ENCODE measurements at regions not wholly inside any gene's neighbourhood (a gene's known extent, or its start where the extent isn't known, plus 50 kb on each side); places are given as distances from the start of the nearest gene placed in this dataset.

DNA sequence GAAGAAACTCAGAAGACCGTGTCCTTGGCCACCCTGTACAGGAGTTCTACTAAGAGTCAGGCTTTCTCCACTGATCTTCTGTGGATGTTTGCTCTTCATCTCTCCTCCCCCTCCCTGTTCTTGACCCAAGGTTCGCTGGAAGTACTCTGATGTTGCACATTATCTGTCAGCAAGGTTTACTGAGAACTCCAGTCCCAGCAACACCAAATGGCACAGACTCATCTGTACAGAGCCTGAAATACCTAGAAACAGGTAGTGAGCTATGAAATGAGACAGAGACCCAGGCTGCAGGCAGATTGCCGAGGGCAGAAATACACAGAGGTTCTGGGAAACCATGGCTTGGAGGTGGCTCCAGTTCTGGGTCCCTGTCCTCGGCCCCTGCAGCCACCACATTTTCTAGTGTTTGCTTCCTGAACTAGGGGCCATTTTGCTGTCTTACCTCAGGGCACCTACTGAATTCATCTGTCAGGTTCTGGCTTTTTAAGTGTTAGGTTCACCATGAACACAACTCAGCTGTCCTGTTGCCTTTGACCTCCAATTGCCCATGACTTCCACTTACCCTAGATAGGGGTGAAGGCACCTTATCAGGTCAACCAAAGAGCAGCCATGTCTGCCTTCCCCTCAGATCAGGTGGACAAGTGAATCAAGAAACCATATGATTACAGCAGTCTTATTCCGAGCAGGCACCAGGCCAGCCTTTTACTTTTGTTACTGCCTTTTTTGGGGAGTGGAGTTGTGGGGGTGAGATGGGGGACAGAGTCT is 92.2 kb downstream of the CDC7 start:
- TF ChIP-seq REST (IDR thresholded peaks at IDR 0.05; ENCODE audit: low read depth), result no peak
- TF ChIP-seq EGR1 (IDR thresholded peaks at IDR 0.05), result no peak
- no peak for TF ChIP-seq CEBPB (IDR thresholded peaks at IDR 0.05)
- TF ChIP-seq YY1 (IDR thresholded peaks at IDR 0.05; ENCODE audit: low read depth), result no peak
- TF ChIP-seq EP300 (IDR thresholded peaks at IDR 0.05; ENCODE audit: borderline replicate concordance), result no peak
